SK-N-MC (cell line): ENCODE measurements at regions not wholly inside any gene's neighbourhood (a gene's known extent, or its start where the extent isn't known, plus 50 kb on each side); places are given as distances from the start of the nearest gene placed in this dataset.

Experiments
- EZH2 ChIP-seq: fragments of 200-600 bp; sonication (generic); IDR thresholded peaks from one replicate; pipeline ENCODE4 v1.6.1; 2017; ENCODE audit warnings: antibody characterized with exemption
- FOXP2 ChIP-seq: optimal IDR thresholded peaks from 2 replicates; pipeline ENCODE3; 2011; ENCODE audit warnings: mild to moderate bottlenecking, moderate library complexity; ENCODE audit not compliant: insufficient read depth; ENCODE audit errors: extremely low read length, control extremely low read depth
- POLR2AphosphoS5 ChIP-seq: IDR thresholded peaks from 2 replicates; pipeline ENCODE4 v1.6.1; 2012; ENCODE audit warnings: mild to moderate bottlenecking, low read depth, low read length, borderline replicate concordance

DNA sequence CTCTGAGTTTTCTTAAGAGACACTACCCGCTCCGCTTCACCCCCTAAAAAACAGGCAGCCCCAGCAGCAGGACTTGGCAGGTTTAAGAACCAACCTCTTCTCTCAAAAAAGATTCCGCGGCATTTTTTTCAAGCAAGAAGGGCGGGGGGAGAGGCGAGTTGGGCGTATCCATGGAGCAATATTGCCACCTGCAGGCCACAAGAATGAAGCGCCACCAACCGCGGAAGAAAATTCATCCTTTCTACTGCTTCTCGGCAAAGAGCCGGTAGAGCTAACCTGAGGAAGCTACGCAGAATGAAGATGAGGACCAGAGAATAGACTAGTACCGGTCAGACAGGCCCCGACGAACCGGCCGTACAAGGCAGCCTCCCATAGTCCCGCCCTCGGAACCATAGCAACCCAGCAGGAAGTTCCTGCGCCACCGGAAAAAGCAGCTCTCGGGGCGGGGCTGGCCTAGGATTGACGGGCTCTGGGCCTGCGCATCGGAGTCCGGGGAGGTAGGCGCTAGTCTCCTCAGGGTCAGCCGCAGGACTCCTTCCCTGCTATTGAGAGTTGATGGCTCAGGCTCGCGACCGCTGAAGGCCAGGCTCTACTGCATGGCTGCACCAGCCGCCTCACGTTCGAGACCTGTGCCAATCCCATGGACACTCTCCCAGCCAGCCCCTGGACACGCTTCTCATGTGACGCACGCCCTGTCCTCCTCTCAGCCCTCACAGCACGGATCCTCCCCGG lies 76.9 kb downstream of the MAGED4 start:
- TF ChIP-seq EZH2 (no peak), POLR2AphosphoS5 (peak; percentile 40; the same call in 1 of the 2 replicates), FOXP2 (no peak)
